HG03135 (cell line): ENCODE measurements at regions not wholly inside any gene's neighbourhood (a gene's known extent, or its start where the extent isn't known, plus 50 kb on each side); places are given as distances from the start of the nearest gene placed in this dataset.
"Not testable (repeated sequence)": the region's sequence is repeated elsewhere in the genome, so short reads cannot be mapped to it uniquely, and the experiment has no call there.

Source experiments
- ATAC-seq: cut with Tn5 transposase; IDR thresholded peaks from one replicate; pipeline ENCODE4 v1.9.1; 2021; ENCODE audit warnings: mild to moderate bottlenecking, moderate library complexity; ENCODE audit not compliant: unreplicated experiment

GRCh38 chr4:128540122-128540521, 252.5 kb upstream of the PGRMC2 start:
- ATAC-seq = no peak

GRCh38 chr4:128538111-128538882, 250.7 kb upstream of the PGRMC2 start:
- ATAC-seq = no peak

GRCh38 chr4:128536746-128537145, 249.1 kb upstream of the PGRMC2 start:
- no peak for ATAC-seq

GRCh38 chr4:128535510-128535909, 247.9 kb upstream of the PGRMC2 start:
- ATAC-seq = not testable (repeated sequence)

- ATAC-seq = no peak
These were observed 241.4 kb upstream of the PGRMC2 start for GRCh38 chr4:128528793-128529553.

GRCh38 chr4:128527946-128528576, 240.4 kb upstream of the PGRMC2 start:
- ATAC-seq = no peak

- no peak for ATAC-seq
These were observed 239.7 kb upstream of the PGRMC2 start for GRCh38 chr4:128527351-128527750.

GRCh38 chr4:128525992-128526630, 238.5 kb upstream of the PGRMC2 start:
- no peak for ATAC-seq

GRCh38 chr4:128525387-128525786, 237.8 kb upstream of the PGRMC2 start:
- ATAC-seq = no peak

- no peak for ATAC-seq
These were observed 236.7 kb upstream of the PGRMC2 start for GRCh38 chr4:128524311-128524710.

- no peak for ATAC-seq
These were observed 234.1 kb upstream of the PGRMC2 start for GRCh38 chr4:128521648-128522111.

- ATAC-seq = no peak
These were observed 233.5 kb upstream of the PGRMC2 start for GRCh38 chr4:128521156-128521555.

- no peak for ATAC-seq
These were observed 231.7 kb upstream of the PGRMC2 start for GRCh38 chr4:128519163-128519830.

- ATAC-seq = peak; percentile 96
These were observed 230.3 kb upstream of the PGRMC2 start for GRCh38 chr4:128517739-128518510.

- ATAC-seq = no peak
These were observed 229.6 kb upstream of the PGRMC2 start for GRCh38 chr4:128517096-128517738.

- ATAC-seq = peak; percentile 57
These were observed 228.8 kb upstream of the PGRMC2 start for GRCh38 chr4:128516301-128516969.

- no peak for ATAC-seq
These were observed 226.3 kb upstream of the PGRMC2 start for GRCh38 chr4:128513664-128514484.

- ATAC-seq = no peak
These were observed 225.2 kb upstream of the PGRMC2 start for GRCh38 chr4:128512767-128513322.
